GM18520 (cell line): ENCODE measurements at regions not wholly inside any gene's neighbourhood (a gene's known extent, or its start where the extent isn't known, plus 50 kb on each side); places are given as distances from the start of the nearest gene placed in this dataset.
"Not testable (repeated sequence)": the region's sequence is repeated elsewhere in the genome, so short reads cannot be mapped to it uniquely, and the experiment has no call there.

Source experiments
- ATAC-seq: cut with Tn5 transposase; IDR thresholded peaks from one replicate; pipeline ENCODE4 v1.9.1; 2021; ENCODE audit not compliant: unreplicated experiment

GRCh38 chr4:122100508-122100907 is 51.6 kb upstream of the BLTP1 start:
- no peak for ATAC-seq

GRCh38 chr4:122099896-122100295 is 52.2 kb upstream of the BLTP1 start:
- ATAC-seq, result no peak

GRCh38 chr4:122091836-122092405 is 60.2 kb upstream of the BLTP1 start:
- no peak for ATAC-seq

GRCh38 chr4:122091397-122091796 is 60.7 kb upstream of the BLTP1 start:
- ATAC-seq, result no peak

GRCh38 chr4:122090989-122091388 is 61.1 kb upstream of the BLTP1 start:
- no peak for ATAC-seq

- ATAC-seq, result no peak
These were observed 65.6 kb upstream of the BLTP1 start for GRCh38 chr4:122086338-122087065.

GRCh38 chr4:122083989-122084388 is 68.1 kb upstream of the BLTP1 start:
- ATAC-seq, result no peak

GRCh38 chr4:122083351-122083750 is 68.8 kb upstream of the BLTP1 start:
- no peak for ATAC-seq

- ATAC-seq, result no peak
These were observed 69.5 kb upstream of the BLTP1 start for GRCh38 chr4:122082661-122083060.

GRCh38 chr4:122077653-122078052 is 74.5 kb upstream of the BLTP1 start:
- ATAC-seq, result not testable (repeated sequence)

GRCh38 chr4:122076835-122077234 is 75.3 kb upstream of the BLTP1 start:
- not testable (repeated sequence) for ATAC-seq

GRCh38 chr4:122073615-122074014 is 78.5 kb upstream of the BLTP1 start:
- ATAC-seq, result no peak

- ATAC-seq, result no peak
These were observed 86.2 kb upstream of the BLTP1 start for GRCh38 chr4:122065915-122066314.

GRCh38 chr4:122065149-122065548 is 87.0 kb upstream of the BLTP1 start:
- no peak for ATAC-seq

GRCh38 chr4:122053186-122053585 is 98.9 kb upstream of the BLTP1 start:
- no peak for ATAC-seq

GRCh38 chr4:122052677-122053076 is 99.5 kb upstream of the BLTP1 start:
- ATAC-seq, result no peak

- no peak for ATAC-seq
These were observed 99.0 kb upstream of the TRPC3 start for GRCh38 chr4:122050841-122051240.

- no peak for ATAC-seq
These were observed 95.9 kb upstream of the TRPC3 start for GRCh38 chr4:122047456-122048425.

GRCh38 chr4:122046255-122046654 is 94.4 kb upstream of the TRPC3 start:
- no peak for ATAC-seq

GRCh38 chr4:122045533-122045932 is 93.7 kb upstream of the TRPC3 start:
- ATAC-seq, result no peak

GRCh38 chr4:122044501-122044900 is 92.6 kb upstream of the TRPC3 start:
- no peak for ATAC-seq

GRCh38 chr4:122041312-122041711 is 89.5 kb upstream of the TRPC3 start:
- no peak for ATAC-seq
